ENCODE measurements at regions not wholly inside any gene's neighbourhood (a gene's known extent, or its start where the extent isn't known, plus 50 kb on each side); places are given as distances from the start of the nearest gene placed in this dataset.

- Histone ChIP-seq H3K9ac (no peak overlapping the region), H3K9me3 (ENCODE audit: control insufficient read depth, low read length) (no peaks in the 10 kb centered on the region)
- no peak for TF ChIP-seq CTCF (IDR thresholded peaks at IDR 0.05)
These were observed 1187.3 kb upstream of the SEL1L start for GRCh38 chr14:82720946-82721345.

GRCh38 chr14:82724316-82724715 is 1190.7 kb upstream of the SEL1L start:
- TF ChIP-seq CTCF (IDR thresholded peaks at IDR 0.05), result no peak
- no peaks in the 10 kb centered on the region for H3K79me2 ChIP-seq
- no peak overlapping the region for H3K4me3 ChIP-seq (ENCODE audit: low read depth, low read length)
- H3K9me3 ChIP-seq (ENCODE audit: control insufficient read depth, low read length), result no peaks in the 10 kb centered on the region
- H3K4me2 ChIP-seq (ENCODE audit: low read length), result no peak overlapping the region
- H3K27me3 ChIP-seq (ENCODE audit: control insufficient read depth, insufficient read depth, low read length), result no peaks in the 10 kb centered on the region
- H3K4me1 ChIP-seq, result no peaks in the 10 kb centered on the region
- H3K27ac ChIP-seq, result no peak overlapping the region
- no peak overlapping the region for H2AFZ ChIP-seq
- H3K9ac ChIP-seq, result no peak overlapping the region
- no peaks in the 10 kb centered on the region for H3K36me3 ChIP-seq (ENCODE audit: control insufficient read depth, insufficient read depth, low read length)

More at GRCh38 chr14:82720946-82721345, 1187.3 kb upstream of the SEL1L start:
- Histone ChIP-seq H3K27ac (no peak overlapping the region), H2AFZ (no peak overlapping the region), H3K79me2 (no peaks in the 10 kb centered on the region), H3K4me2 (ENCODE audit: low read length) (no peak overlapping the region), H3K4me1 (no peaks in the 10 kb centered on the region), H3K27me3 (ENCODE audit: control insufficient read depth, insufficient read depth, low read length) (no peaks in the 10 kb centered on the region), H3K36me3 (ENCODE audit: control insufficient read depth, insufficient read depth, low read length) (no peaks in the 10 kb centered on the region), H3K4me3 (ENCODE audit: low read depth, low read length) (no peak overlapping the region)

GRCh38 chr14:82725213-82725612 is 1191.6 kb upstream of the SEL1L start:
- Histone ChIP-seq H2AFZ (no peak overlapping the region), H3K4me2 (ENCODE audit: low read length) (no peak overlapping the region), H3K27ac (no peak overlapping the region), H3K9ac (no peak overlapping the region), H3K36me3 (ENCODE audit: control insufficient read depth, insufficient read depth, low read length) (no peaks in the 10 kb centered on the region), H3K9me3 (ENCODE audit: control insufficient read depth, low read length) (no peaks in the 10 kb centered on the region), H3K4me3 (ENCODE audit: low read depth, low read length) (no peak overlapping the region), H3K27me3 (ENCODE audit: control insufficient read depth, insufficient read depth, low read length) (no peaks in the 10 kb centered on the region), H3K4me1 (no peaks in the 10 kb centered on the region), H3K79me2 (no peaks in the 10 kb centered on the region)
- no peak for TF ChIP-seq CTCF (IDR thresholded peaks at IDR 0.05)

- no peaks in the 10 kb centered on the region for H3K4me1 ChIP-seq
- no peak for TF ChIP-seq CTCF (IDR thresholded peaks at IDR 0.05)
These were observed 1197.9 kb upstream of the SEL1L start for GRCh38 chr14:82731526-82731925.

GRCh38 chr14:82740547-82740946 is 1206.9 kb upstream of the SEL1L start:
- no peak overlapping the region for H3K27ac ChIP-seq
- no peak for TF ChIP-seq CTCF (IDR thresholded peaks at IDR 0.05)
- H3K9me3 ChIP-seq (ENCODE audit: control insufficient read depth, low read length), result no peaks in the 10 kb centered on the region
- no peak overlapping the region for H3K4me2 ChIP-seq (ENCODE audit: low read length)
- H3K79me2 ChIP-seq, result no peaks in the 10 kb centered on the region
- H3K9ac ChIP-seq, result no peak overlapping the region
- no peaks in the 10 kb centered on the region for H3K36me3 ChIP-seq (ENCODE audit: control insufficient read depth, insufficient read depth, low read length)
- H2AFZ ChIP-seq, result no peak overlapping the region
- H3K4me1 ChIP-seq, result no peaks in the 10 kb centered on the region
- no peak overlapping the region for H3K4me3 ChIP-seq (ENCODE audit: low read depth, low read length)
- H3K27me3 ChIP-seq (ENCODE audit: control insufficient read depth, insufficient read depth, low read length), result no peaks in the 10 kb centered on the region

More at GRCh38 chr14:82731526-82731925, 1197.9 kb upstream of the SEL1L start:
- no peak overlapping the region for H3K4me3 ChIP-seq (ENCODE audit: low read depth, low read length)
- H2AFZ ChIP-seq, result no peak overlapping the region
- H3K27ac ChIP-seq, result no peak overlapping the region
- H3K36me3 ChIP-seq (ENCODE audit: control insufficient read depth, insufficient read depth, low read length), result no peaks in the 10 kb centered on the region
- H3K9me3 ChIP-seq (ENCODE audit: control insufficient read depth, low read length), result no peaks in the 10 kb centered on the region
- H3K27me3 ChIP-seq (ENCODE audit: control insufficient read depth, insufficient read depth, low read length), result no peaks in the 10 kb centered on the region
- H3K9ac ChIP-seq, result no peak overlapping the region
- no peaks in the 10 kb centered on the region for H3K79me2 ChIP-seq
- H3K4me2 ChIP-seq (ENCODE audit: low read length), result no peak overlapping the region
